Activated CD4-positive, alpha-beta memory T cell treated with anti-CD3 and anti-CD28 coated beads for 36 hours (primary cell): ENCODE measurements at regions not wholly inside any gene's neighbourhood (a gene's known extent, or its start where the extent isn't known, plus 50 kb on each side); places are given as distances from the start of the nearest gene placed in this dataset.
"Not testable (repeated sequence)": the region's sequence is repeated elsewhere in the genome, so short reads cannot be mapped to it uniquely, and the experiment has no call there.

Experiments used
- CTCF ChIA-PET: fragments of 350-600 bp; sonication (Branson Sonifier 250); formaldehyde crosslinking; loops from one replicate; lab custom pipeline; 2021; ENCODE audit warnings: antibody characterized with exemption, inconsistent platforms; lab: Charles Lee
- POLR2A ChIA-PET: fragments of 350-600 bp; sonication (Branson Sonifier 250); formaldehyde crosslinking; loops from one replicate; lab custom pipeline; 2021; ENCODE audit warnings: antibody characterized with exemption; lab: Charles Lee
- DNase-seq: peaks from one replicate; pipeline ENCODE4 v3.0.0-alpha.2; 2020
- H3K27ac Mint-ChIP-seq: one replicate; pipeline ENCODE4 v1.8.0; 2021; ENCODE audit warnings: mixed read lengths
- H3K27me3 Mint-ChIP-seq: one replicate; pipeline ENCODE4 v1.8.0; 2021; ENCODE audit warnings: mixed read lengths
- H3K36me3 Mint-ChIP-seq: one replicate; pipeline ENCODE4 v1.8.0; 2021; ENCODE audit warnings: mixed read lengths
- H3K4me1 Mint-ChIP-seq: one replicate; pipeline ENCODE4 v1.8.0; 2021; ENCODE audit warnings: low read depth, mixed read lengths
- H3K4me3 Mint-ChIP-seq: one replicate; pipeline ENCODE4 v1.8.0; 2021; ENCODE audit warnings: mild to moderate bottlenecking, mixed read lengths
- H3K9me3 Mint-ChIP-seq: one replicate; pipeline ENCODE4 v1.8.0; 2021; ENCODE audit warnings: mixed read lengths
- intact Hi-C: fragments of 100-400 bp; cut with micrococcal nuclease; formaldehyde crosslinking; loops from one replicate; pipeline ENCODE4 v1.15.1; 2023

- Mint-ChIP-seq H3K27me3 (no peaks in the 10 kb centered on the region), H3K4me1 (no peaks in the 10 kb centered on the region), H3K27ac (no peak overlapping the region), H3K9me3 (peaks cover 5% of the 10 kb centered on the region), H3K36me3 (no peaks in the 10 kb centered on the region), H3K4me3 (no peak overlapping the region)
- ChIA-PET CTCF (no interaction called here), POLR2A (no interaction called here)
- intact Hi-C loops: no loop called here
- no peak for DNase-seq
Measured at GRCh38 chr18:43341014-43341413, 63.7 kb upstream of the SYT4 start.

DNA sequence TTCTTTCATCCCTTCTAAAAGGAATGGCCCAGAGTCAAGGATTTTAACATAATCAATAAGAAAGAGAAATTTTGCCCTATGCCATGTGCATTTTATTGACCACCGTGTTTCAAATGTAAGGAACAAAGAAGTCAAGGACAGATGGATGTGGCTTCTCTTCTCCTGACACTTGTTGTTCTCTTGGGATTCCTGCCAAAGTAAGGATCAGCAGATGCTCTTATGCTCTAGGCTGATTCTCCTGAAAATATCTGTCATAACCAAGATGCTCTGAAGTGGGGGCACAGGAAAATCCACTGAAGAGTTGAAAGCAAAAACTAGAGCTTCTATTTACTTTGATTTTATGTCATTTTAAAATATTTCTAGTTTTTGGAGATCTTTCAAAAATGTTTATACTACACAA, 72.9 kb upstream of the SYT4 start:
- no peak for DNase-seq
- no peaks in the 10 kb centered on the region for H3K36me3 Mint-ChIP-seq

GRCh38 chr18:43364535-43364934, 87.2 kb upstream of the SYT4 start:
- intact Hi-C loops: no loop called here
- Mint-ChIP-seq H3K27me3 (no peaks in the 10 kb centered on the region), H3K9me3 (peaks cover 9% of the 10 kb centered on the region), H3K27ac (no peak overlapping the region), H3K36me3 (no peaks in the 10 kb centered on the region), H3K4me3 (no peak overlapping the region), H3K4me1 (no peaks in the 10 kb centered on the region)
- CTCF ChIA-PET: no interaction called here
- POLR2A ChIA-PET: no interaction called here
- DNase-seq: no peak

More for the DNA sequence above, 72.9 kb upstream of the SYT4 start:
- Mint-ChIP-seq H3K27ac (no peak overlapping the region), H3K4me3 (no peak overlapping the region), H3K9me3 (peaks cover 4% of the 10 kb centered on the region), H3K4me1 (no peaks in the 10 kb centered on the region), H3K27me3 (no peaks in the 10 kb centered on the region)
- CTCF ChIA-PET: no interaction called here
- intact Hi-C loops: no loop called here
- POLR2A ChIA-PET: no interaction called here

GRCh38 chr18:43367895-43368294, 90.6 kb upstream of the SYT4 start:
- DNase-seq: no peak
- H3K27me3 Mint-ChIP-seq: no peaks in the 10 kb centered on the region
- peaks cover 4% of the 10 kb centered on the region for H3K9me3 Mint-ChIP-seq
- H3K27ac Mint-ChIP-seq: no peak overlapping the region
- intact Hi-C loops: no loop called here
- POLR2A ChIA-PET: no interaction called here
- H3K36me3 Mint-ChIP-seq: no peaks in the 10 kb centered on the region
- no peak overlapping the region for H3K4me3 Mint-ChIP-seq
- H3K4me1 Mint-ChIP-seq: no peaks in the 10 kb centered on the region
- CTCF ChIA-PET: no interaction called here

- H3K27me3 Mint-ChIP-seq, CTCF ChIA-PET, H3K4me1 Mint-ChIP-seq, H3K27ac Mint-ChIP-seq, DNase-seq, intact Hi-C loops, POLR2A ChIA-PET, H3K4me3 Mint-ChIP-seq, H3K36me3 Mint-ChIP-seq, H3K9me3 Mint-ChIP-seq: not testable (repeated sequence)
Measured at GRCh38 chr18:43369311-43369710, 92.0 kb upstream of the SYT4 start.

- Mint-ChIP-seq H3K27ac (no peak overlapping the region), H3K9me3 (peaks cover 3% of the 10 kb centered on the region), H3K4me1 (no peaks in the 10 kb centered on the region), H3K36me3 (no peaks in the 10 kb centered on the region), H3K4me3 (no peak overlapping the region), H3K27me3 (no peaks in the 10 kb centered on the region)
- ChIA-PET POLR2A (no interaction called here), CTCF (no interaction called here)
- no peak for DNase-seq
- intact Hi-C loops: no loop called here
Measured at GRCh38 chr18:43372773-43373172, 95.5 kb upstream of the SYT4 start.

- intact Hi-C loops: no loop called here
- Mint-ChIP-seq H3K27ac (no peak overlapping the region), H3K36me3 (no peaks in the 10 kb centered on the region), H3K4me3 (no peak overlapping the region), H3K4me1 (no peaks in the 10 kb centered on the region), H3K27me3 (no peaks in the 10 kb centered on the region), H3K9me3 (peaks cover 7% of the 10 kb centered on the region)
- ChIA-PET CTCF (no interaction called here), POLR2A (no interaction called here)
- DNase-seq: no peak
Measured at GRCh38 chr18:43380104-43380672, 102.9 kb upstream of the SYT4 start.

- Mint-ChIP-seq H3K36me3 (no peaks in the 10 kb centered on the region), H3K4me1 (no peaks in the 10 kb centered on the region), H3K27me3 (no peaks in the 10 kb centered on the region), H3K27ac (no peak overlapping the region), H3K4me3 (no peak overlapping the region), H3K9me3 (peaks cover 5% of the 10 kb centered on the region)
- no peak for DNase-seq
- ChIA-PET CTCF (no interaction called here), POLR2A (no interaction called here)
- intact Hi-C loops: no loop called here
Measured at GRCh38 chr18:43382641-43383403, 105.5 kb upstream of the SYT4 start.

DNA sequence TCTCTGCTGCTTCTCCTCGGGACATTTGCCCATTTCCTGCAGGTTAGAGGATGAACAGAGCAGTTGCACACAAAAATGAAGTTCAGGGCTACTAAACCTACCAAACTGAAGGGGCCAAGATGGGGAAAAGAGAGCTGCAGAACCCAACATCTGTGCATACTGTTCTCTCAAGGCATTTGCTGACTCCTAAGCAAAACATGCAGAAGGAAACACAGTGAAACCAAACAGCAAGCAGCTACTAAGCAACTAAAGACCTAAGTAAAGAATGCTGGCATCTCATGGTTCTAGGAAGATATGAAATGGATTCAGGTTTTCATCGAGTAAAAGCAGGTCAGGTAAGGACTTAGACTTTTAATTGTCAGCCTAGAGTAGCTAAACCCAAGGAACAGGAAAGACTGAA, 111.9 kb upstream of the SYT4 start:
- Mint-ChIP-seq H3K36me3 (no peaks in the 10 kb centered on the region), H3K27ac (no peak overlapping the region), H3K4me1 (no peaks in the 10 kb centered on the region)

DNA sequence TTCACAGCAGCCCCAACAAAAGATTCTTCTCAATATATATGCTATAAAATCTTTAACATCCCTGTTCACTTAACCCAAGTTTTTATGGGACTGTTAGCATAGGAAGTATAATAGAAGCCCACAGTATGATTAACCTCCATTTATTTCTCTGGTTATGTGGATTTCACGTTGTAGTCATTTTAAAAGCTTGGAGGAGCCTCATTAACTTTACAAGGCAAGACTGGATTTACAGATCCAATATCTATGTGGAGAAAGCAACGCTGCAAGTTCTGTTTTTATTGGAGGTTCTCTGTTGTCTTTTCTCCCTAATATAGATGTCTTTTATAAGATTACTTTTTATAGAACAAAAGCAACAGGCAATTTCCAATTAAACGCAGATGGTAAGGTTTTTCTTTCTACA, 114.9 kb upstream of the SYT4 start:
- H3K27me3 Mint-ChIP-seq: no peaks in the 10 kb centered on the region
- H3K27ac Mint-ChIP-seq: no peak overlapping the region
- ChIA-PET POLR2A (no interaction called here), CTCF (interaction anchor here (0.7 kb wide), 1 partner anchor 352 kb away, joined by 3 read pairs; no protein-coding TSS in a partner anchor)
- H3K4me3 Mint-ChIP-seq: no peak overlapping the region
- intact Hi-C loops: no loop called here
- no peaks in the 10 kb centered on the region for H3K4me1 Mint-ChIP-seq
- no peaks in the 10 kb centered on the region for H3K36me3 Mint-ChIP-seq
- DNase-seq: no peak
- H3K9me3 Mint-ChIP-seq: peaks cover 2% of the 10 kb centered on the region

More for the DNA sequence above, 111.9 kb upstream of the SYT4 start:
- ChIA-PET CTCF (no interaction called here), POLR2A (no interaction called here)
- DNase-seq: no peak
- intact Hi-C loops: no loop called here
- H3K27me3 Mint-ChIP-seq: no peaks in the 10 kb centered on the region
- no peak overlapping the region for H3K4me3 Mint-ChIP-seq
- H3K9me3 Mint-ChIP-seq: peaks cover 2% of the 10 kb centered on the region

DNA sequence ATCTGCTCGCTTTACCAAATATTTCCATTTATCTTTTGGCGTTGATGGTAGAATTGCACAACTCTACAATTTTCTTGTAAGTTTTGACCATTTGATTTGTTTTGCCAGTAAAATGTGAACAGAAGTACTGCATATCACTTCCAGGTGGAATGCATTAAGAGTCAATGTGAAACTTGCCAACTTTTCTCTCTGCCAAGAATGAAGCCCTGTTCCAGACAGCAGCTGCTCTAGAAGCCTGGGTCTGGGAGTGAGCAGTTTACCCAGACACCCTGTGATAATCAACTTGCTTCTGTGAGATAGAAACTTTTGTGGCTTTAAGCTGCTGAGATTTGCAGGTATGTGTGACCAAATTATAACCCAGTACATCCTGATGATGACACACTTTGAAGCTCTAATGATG, 115.9 kb upstream of the SYT4 start:
- Mint-ChIP-seq H3K4me1 (no peaks in the 10 kb centered on the region), H3K27me3 (no peaks in the 10 kb centered on the region), H3K27ac (no peak overlapping the region), H3K36me3 (no peaks in the 10 kb centered on the region), H3K4me3 (no peak overlapping the region), H3K9me3 (no peaks in the 10 kb centered on the region)
- DNase-seq: no peak
- CTCF ChIA-PET: no interaction called here
- POLR2A ChIA-PET: no interaction called here
- intact Hi-C loops: no loop called here

- H3K27ac Mint-ChIP-seq: no peak overlapping the region
- ChIA-PET POLR2A (no interaction called here), CTCF (no interaction called here)
- H3K4me1 Mint-ChIP-seq: no peaks in the 10 kb centered on the region
- H3K9me3 Mint-ChIP-seq: peaks cover 3% of the 10 kb centered on the region
- intact Hi-C loops: no loop called here
- H3K27me3 Mint-ChIP-seq: no peaks in the 10 kb centered on the region
- no peak overlapping the region for H3K4me3 Mint-ChIP-seq
- no peaks in the 10 kb centered on the region for H3K36me3 Mint-ChIP-seq
- DNase-seq: no peak
Measured at GRCh38 chr18:43396266-43396665, 119.0 kb upstream of the SYT4 start.

DNA sequence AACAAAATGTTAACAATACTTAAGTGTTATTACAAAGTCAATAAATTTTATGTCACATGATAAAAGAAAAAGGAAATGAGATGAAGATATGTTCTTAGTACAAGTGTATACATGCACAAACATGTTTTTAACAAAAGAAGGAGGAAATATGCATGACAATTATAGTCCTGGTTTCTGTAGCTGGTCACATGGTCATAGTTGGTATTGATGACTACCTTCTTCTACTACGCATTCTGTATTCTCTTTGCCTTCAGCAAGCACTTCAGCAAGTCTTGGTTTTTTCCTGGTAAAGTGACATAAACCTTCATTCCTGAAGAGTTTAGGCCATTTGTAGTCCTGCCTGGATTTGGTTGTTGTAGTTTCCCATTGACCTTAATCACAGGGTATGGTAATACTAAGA, 121.3 kb upstream of the SYT4 start:
- H3K36me3 Mint-ChIP-seq: no peaks in the 10 kb centered on the region
- no peak for DNase-seq
- no peaks in the 10 kb centered on the region for H3K27me3 Mint-ChIP-seq
- no peak overlapping the region for H3K4me3 Mint-ChIP-seq
- POLR2A ChIA-PET: no interaction called here
- H3K27ac Mint-ChIP-seq: no peak overlapping the region
- H3K9me3 Mint-ChIP-seq: peaks cover 5% of the 10 kb centered on the region
- H3K4me1 Mint-ChIP-seq: no peaks in the 10 kb centered on the region
- CTCF ChIA-PET: no interaction called here
- intact Hi-C loops: no loop called here
